Upper lobe of right lung (tissue), 1 donor: ENCODE measurements at regions not wholly inside any gene's neighbourhood (a gene's known extent, or its start where the extent isn't known, plus 50 kb on each side); places are given as distances from the start of the nearest gene placed in this dataset.

ENCODE experiments used
- ATAC-seq: fragments of 200-7000 bp; cut with Tn5 transposase; one replicate; pipeline ENCODE4 v1.9.1; 2020; ENCODE audit warnings: mild to moderate bottlenecking, moderate library complexity
- DNase-seq: peaks from one replicate; pipeline ENCODE4 v3.0.0-alpha.2; 2020
- H3K27ac ChIP-seq: fragments of 200-600 bp; one replicate; pipeline ENCODE4 v1.8.0; 2022
- H3K27me3 ChIP-seq: fragments of 200-600 bp; one replicate; pipeline ENCODE4 v1.8.0; 2022; ENCODE audit warnings: mild to moderate bottlenecking
- H3K36me3 ChIP-seq: fragments of 200-600 bp; one replicate; pipeline ENCODE4 v1.8.0; 2022
- H3K4me1 ChIP-seq: fragments of 200-600 bp; one replicate; pipeline ENCODE4 v1.8.0; 2022
- H3K4me3 ChIP-seq: fragments of 200-600 bp; one replicate; pipeline ENCODE4 v1.8.0; 2022; ENCODE audit warnings: mild to moderate bottlenecking
- H3K9me3 ChIP-seq: fragments of 200-600 bp; one replicate; pipeline ENCODE4 v1.8.0; 2022
- CTCF ChIP-seq: fragments of 200-600 bp; IDR thresholded peaks from one replicate; pipeline ENCODE4 v1.8.0; 2022; ENCODE audit warnings: antibody characterized with exemption
- intact Hi-C: fragments of 100-400 bp; cut with DNase I; formaldehyde crosslinking; loops from one replicate; pipeline ENCODE4 v1.11.0; 2022
- donor health status: DM: no; HTN: yes; CAD: no; lungs with severe emphysema.

DNA sequence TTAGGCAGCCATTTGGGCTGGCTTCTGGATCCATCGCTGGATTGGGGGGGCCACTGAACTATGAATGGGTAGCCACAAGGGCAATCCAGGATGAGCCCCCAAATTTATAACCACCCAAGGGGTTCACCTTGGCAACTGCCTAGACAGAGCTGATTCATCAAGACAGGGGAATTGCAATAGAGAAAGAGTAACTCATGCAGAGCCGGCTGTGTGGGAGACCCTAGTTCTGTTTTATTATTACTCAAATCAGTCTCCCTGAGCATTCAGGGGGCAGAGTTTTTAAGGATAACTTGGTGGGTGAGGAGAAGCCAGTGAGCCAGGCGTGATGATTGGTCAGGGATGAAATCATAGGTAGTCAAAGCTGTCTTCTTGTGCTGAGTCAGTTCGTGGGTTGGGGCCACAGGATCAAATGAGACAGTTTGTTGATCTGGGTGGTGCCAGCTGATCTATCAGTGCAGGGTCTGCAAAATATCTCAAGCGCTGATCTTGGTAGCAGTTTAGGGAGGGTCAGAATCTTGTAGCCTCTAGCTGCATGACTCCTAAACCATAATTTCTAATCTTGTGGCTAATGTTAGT is 57.9 kb downstream of the DNAJB9 start:
- intact Hi-C loops, result no loop called here
- H3K4me1 ChIP-seq, result no peaks in the 10 kb centered on the region
- DNase-seq (no peak), ATAC-seq (no peak)
- no peak overlapping the region for H3K27ac ChIP-seq
- H3K9me3 ChIP-seq, result no peaks in the 10 kb centered on the region
- no peak overlapping the region for H3K4me3 ChIP-seq
- TF ChIP-seq CTCF, result no peak
- no peaks in the 10 kb centered on the region for H3K36me3 ChIP-seq
- H3K27me3 ChIP-seq, result no peaks in the 10 kb centered on the region

- H3K4me3 ChIP-seq, result no peak overlapping the region
- H3K27ac ChIP-seq, result no peak overlapping the region
- DNase-seq (no peak), ATAC-seq (no peak)
- intact Hi-C loops, result no loop called here
- H3K36me3 ChIP-seq, result no peaks in the 10 kb centered on the region
- H3K9me3 ChIP-seq, result no peaks in the 10 kb centered on the region
- no peaks in the 10 kb centered on the region for H3K4me1 ChIP-seq
- H3K27me3 ChIP-seq, result no peaks in the 10 kb centered on the region
- TF ChIP-seq CTCF, result no peak
Observed at GRCh38 chr7:108628678-108629077, 59.0 kb downstream of the DNAJB9 start.

- intact Hi-C loops, result no loop called here
- no peaks in the 10 kb centered on the region for H3K9me3 ChIP-seq
- ATAC-seq (no peak), DNase-seq (no peak)
- H3K27me3 ChIP-seq, result no peaks in the 10 kb centered on the region
- no peaks in the 10 kb centered on the region for H3K4me1 ChIP-seq
- no peak overlapping the region for H3K27ac ChIP-seq
- no peaks in the 10 kb centered on the region for H3K36me3 ChIP-seq
- no peak overlapping the region for H3K4me3 ChIP-seq
- TF ChIP-seq CTCF, result no peak
Observed at GRCh38 chr7:108629651-108630400, 60.2 kb downstream of the DNAJB9 start.

DNA sequence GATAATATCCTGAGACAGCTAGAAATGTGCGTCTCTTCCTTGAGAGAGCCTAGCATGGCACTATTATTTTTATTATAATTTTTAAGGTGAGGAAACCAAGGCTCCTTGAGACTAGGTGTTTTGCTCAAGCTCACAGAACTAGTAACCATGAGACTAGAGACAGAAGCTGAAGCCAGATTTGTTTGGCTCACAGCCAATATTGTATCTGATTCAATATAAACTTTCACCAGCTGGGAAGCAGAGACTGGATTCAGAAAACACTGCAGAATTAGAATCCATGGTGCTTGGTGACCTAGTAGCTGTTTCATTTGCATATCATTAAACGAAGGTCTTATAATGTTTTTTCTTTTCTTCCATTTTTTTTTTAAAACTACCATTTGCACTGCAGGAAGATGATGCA is 64.4 kb downstream of the DNAJB9 start:
- H3K27me3 ChIP-seq, result no peaks in the 10 kb centered on the region
- DNase-seq (no peak), ATAC-seq (no peak)
- no peaks in the 10 kb centered on the region for H3K36me3 ChIP-seq
- H3K4me1 ChIP-seq, result peaks cover 4% of the 10 kb centered on the region
- TF ChIP-seq CTCF, result no peak
- H3K4me3 ChIP-seq, result no peak overlapping the region
- H3K9me3 ChIP-seq, result no peaks in the 10 kb centered on the region
- H3K27ac ChIP-seq, result no peak overlapping the region
- intact Hi-C loops, result no loop called here

- DNase-seq, result no peak
- TF ChIP-seq CTCF, result no peak
- Histone ChIP-seq H3K4me3 (no peak overlapping the region), H3K36me3 (no peaks in the 10 kb centered on the region), H3K9me3 (no peaks in the 10 kb centered on the region), H3K4me1 (peaks cover 4% of the 10 kb centered on the region), H3K27me3 (no peaks in the 10 kb centered on the region), H3K27ac (no peak overlapping the region)
- intact Hi-C loops, result no loop called here
- no peak for ATAC-seq
Observed at GRCh38 chr7:108634535-108634934, 64.9 kb downstream of the DNAJB9 start.
